OCI-LY1 (cell line): ENCODE measurements at regions not wholly inside any gene's neighbourhood (a gene's known extent, or its start where the extent isn't known, plus 50 kb on each side); places are given as distances from the start of the nearest gene placed in this dataset.

Experiments used
- H2AFZ ChIP-seq: fragments of 200-600 bp; sonication (generic), shearing (Covaris generic); 2 replicates; pipeline ENCODE4 v1.6.0; 2014; ENCODE audit warnings: antibody characterized with exemption, mild to moderate bottlenecking, low read length
- H3F3A ChIP-seq: fragments of 200-600 bp; sonication (generic), shearing (Covaris generic); 2 replicates; pipeline ENCODE4 v1.6.0; 2014; ENCODE audit warnings: mild to moderate bottlenecking, antibody characterized with exemption, low read length, moderate library complexity; ENCODE audit not compliant: insufficient read depth
- H3K27ac ChIP-seq: fragments of 200-600 bp; sonication (generic); 2 replicates; pipeline ENCODE4 v1.5.1; 2014; ENCODE audit warnings: low read length, mixed run types, mild to moderate bottlenecking, low read depth; ENCODE audit not compliant: poor library complexity, severe bottlenecking
- H3K27me3 ChIP-seq: fragments of 200-600 bp; sonication (generic); 2 replicates; pipeline ENCODE4 v1.6.0; 2014; ENCODE audit warnings: antibody characterized with exemption, mild to moderate bottlenecking, low read length, moderate library complexity; ENCODE audit not compliant: insufficient read depth
- H3K36me3 ChIP-seq: fragments of 200-600 bp; sonication (generic); 2 replicates; pipeline ENCODE4 v1.6.1; 2014; ENCODE audit warnings: mild to moderate bottlenecking, antibody characterized with exemption, low read length, moderate library complexity, mixed read lengths; ENCODE audit not compliant: insufficient read depth
- H3K4me1 ChIP-seq: fragments of 200-600 bp; sonication (generic); 2 replicates; pipeline ENCODE4 v1.5.1; 2014; ENCODE audit warnings: mild to moderate bottlenecking, low read length, moderate library complexity; ENCODE audit not compliant: insufficient read depth, severe bottlenecking
- H3K4me2 ChIP-seq: fragments of 200-600 bp; sonication (generic), shearing (Covaris generic); 2 replicates; pipeline ENCODE4 v1.6.1; 2014; ENCODE audit warnings: low read length
- H3K4me3 ChIP-seq: fragments of 200-600 bp; sonication (generic); 2 replicates; pipeline ENCODE4 v1.5.1; 2014; ENCODE audit warnings: low read length, low read depth, mild to moderate bottlenecking, mixed read lengths; ENCODE audit not compliant: poor library complexity, severe bottlenecking
- H3K79me2 ChIP-seq: fragments of 200-600 bp; shearing (Covaris generic); 2 replicates; pipeline ENCODE4 v1.6.1; 2016; ENCODE audit warnings: mixed run types, low read length, mixed read lengths; ENCODE audit not compliant: insufficient read depth
- H3K9ac ChIP-seq: fragments of 200-600 bp; sonication (generic), shearing (Covaris generic); 2 replicates; pipeline ENCODE4 v1.6.1; 2014; ENCODE audit warnings: mild to moderate bottlenecking, low read length, mixed read lengths
- H3K9me2 ChIP-seq: fragments of 200-600 bp; sonication (generic), shearing (Covaris generic); 2 replicates; pipeline ENCODE4 v1.6.1; 2014; ENCODE audit warnings: low read depth, mild to moderate bottlenecking, low read length, mixed read lengths
- H3K9me3 ChIP-seq: fragments of 200-600 bp; shearing (Covaris generic); 2 replicates; pipeline ENCODE4 v1.6.1; 2014; ENCODE audit warnings: low read length, mixed read lengths
- H4K20me1 ChIP-seq: fragments of 200-600 bp; sonication (generic), shearing (Covaris generic); 2 replicates; pipeline ENCODE4 v1.6.0; 2016; ENCODE audit warnings: mild to moderate bottlenecking, low read length; ENCODE audit not compliant: insufficient read depth
- EZH2 ChIP-seq: fragments of 200-600 bp; sonication (generic), shearing (Covaris generic); IDR thresholded peaks from 2 replicates; pipeline ENCODE4 v1.8.0; 2017; ENCODE audit warnings: borderline replicate concordance, mixed run types, mild to moderate bottlenecking, antibody characterized with exemption, low read length, moderate library complexity, mixed read lengths
- TF ChIP-seq, protein P1 (sequence below): fragments of 200-600 bp; sonication (generic), shearing (Covaris generic); IDR thresholded peaks from 2 replicates; pipeline ENCODE4 v1.5.1; 2017; ENCODE audit warnings: mild to moderate bottlenecking, antibody characterized with exemption, low read length, moderate library complexity, mixed read lengths

DNA sequence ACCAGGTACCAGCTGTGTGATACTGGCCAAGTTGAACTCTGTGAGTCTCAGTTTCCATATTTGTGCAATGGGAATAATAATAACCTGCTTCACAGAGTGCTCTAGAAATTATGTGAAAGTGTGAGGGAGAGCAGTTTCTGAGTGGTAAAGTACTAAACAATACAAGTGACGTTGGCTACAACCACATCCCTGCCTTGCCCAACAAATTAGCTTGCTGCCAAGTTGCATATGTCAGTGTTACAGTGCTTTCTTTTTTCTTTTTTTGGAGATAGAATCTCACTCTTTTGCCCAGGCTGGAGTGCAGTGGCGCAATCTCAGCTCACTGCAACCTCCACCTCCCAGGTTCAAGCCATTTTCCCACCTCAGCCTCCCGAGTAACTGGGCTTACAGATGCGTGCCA, 533.6 kb upstream of the MEX3C start:
- Histone ChIP-seq H3K27me3 (no peaks in the 10 kb centered on the region), H3K9ac (no peak overlapping the region), H3K4me1 (no peaks in the 10 kb centered on the region), H4K20me1 (no peaks in the 10 kb centered on the region), H3K9me3 (no peaks in the 10 kb centered on the region), H3K79me2 (no peaks in the 10 kb centered on the region), H3K9me2 (no peaks in the 10 kb centered on the region), H3F3A (no peaks in the 10 kb centered on the region), H2AFZ (no peak overlapping the region), H3K27ac (no peak overlapping the region), H3K36me3 (no peaks in the 10 kb centered on the region), H3K4me3 (no peak overlapping the region), H3K4me2 (no peak overlapping the region)
- TF ChIP-seq EZH2 = no peak
- TF ChIP-seq, protein P1, sequence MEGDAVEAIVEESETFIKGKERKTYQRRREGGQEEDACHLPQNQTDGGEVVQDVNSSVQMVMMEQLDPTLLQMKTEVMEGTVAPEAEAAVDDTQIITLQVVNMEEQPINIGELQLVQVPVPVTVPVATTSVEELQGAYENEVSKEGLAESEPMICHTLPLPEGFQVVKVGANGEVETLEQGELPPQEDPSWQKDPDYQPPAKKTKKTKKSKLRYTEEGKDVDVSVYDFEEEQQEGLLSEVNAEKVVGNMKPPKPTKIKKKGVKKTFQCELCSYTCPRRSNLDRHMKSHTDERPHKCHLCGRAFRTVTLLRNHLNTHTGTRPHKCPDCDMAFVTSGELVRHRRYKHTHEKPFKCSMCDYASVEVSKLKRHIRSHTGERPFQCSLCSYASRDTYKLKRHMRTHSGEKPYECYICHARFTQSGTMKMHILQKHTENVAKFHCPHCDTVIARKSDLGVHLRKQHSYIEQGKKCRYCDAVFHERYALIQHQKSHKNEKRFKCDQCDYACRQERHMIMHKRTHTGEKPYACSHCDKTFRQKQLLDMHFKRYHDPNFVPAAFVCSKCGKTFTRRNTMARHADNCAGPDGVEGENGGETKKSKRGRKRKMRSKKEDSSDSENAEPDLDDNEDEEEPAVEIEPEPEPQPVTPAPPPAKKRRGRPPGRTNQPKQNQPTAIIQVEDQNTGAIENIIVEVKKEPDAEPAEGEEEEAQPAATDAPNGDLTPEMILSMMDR = no peak

DNA sequence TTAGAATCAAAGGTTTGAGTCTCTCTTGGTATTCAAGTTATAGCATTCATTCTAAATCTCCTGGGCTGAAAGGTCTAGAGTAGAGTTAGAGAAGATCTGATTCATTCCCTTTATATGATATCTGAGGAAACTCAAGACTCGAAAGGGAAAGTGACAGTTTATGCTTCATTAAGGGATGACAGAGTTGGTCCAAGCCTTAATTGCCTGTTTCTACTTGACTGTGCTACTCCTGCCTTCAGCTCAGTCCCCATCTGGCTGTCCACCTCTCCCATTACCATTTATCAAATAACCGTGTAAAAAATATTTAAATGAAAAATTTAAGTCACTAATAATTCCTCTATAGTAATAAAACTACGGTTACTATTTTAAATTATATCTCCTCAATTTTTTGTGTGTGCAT, 537.1 kb upstream of the MEX3C start:
- H3K79me2 ChIP-seq = no peaks in the 10 kb centered on the region
- no peaks in the 10 kb centered on the region for H3F3A ChIP-seq
- H3K27ac ChIP-seq = no peak overlapping the region

DNA sequence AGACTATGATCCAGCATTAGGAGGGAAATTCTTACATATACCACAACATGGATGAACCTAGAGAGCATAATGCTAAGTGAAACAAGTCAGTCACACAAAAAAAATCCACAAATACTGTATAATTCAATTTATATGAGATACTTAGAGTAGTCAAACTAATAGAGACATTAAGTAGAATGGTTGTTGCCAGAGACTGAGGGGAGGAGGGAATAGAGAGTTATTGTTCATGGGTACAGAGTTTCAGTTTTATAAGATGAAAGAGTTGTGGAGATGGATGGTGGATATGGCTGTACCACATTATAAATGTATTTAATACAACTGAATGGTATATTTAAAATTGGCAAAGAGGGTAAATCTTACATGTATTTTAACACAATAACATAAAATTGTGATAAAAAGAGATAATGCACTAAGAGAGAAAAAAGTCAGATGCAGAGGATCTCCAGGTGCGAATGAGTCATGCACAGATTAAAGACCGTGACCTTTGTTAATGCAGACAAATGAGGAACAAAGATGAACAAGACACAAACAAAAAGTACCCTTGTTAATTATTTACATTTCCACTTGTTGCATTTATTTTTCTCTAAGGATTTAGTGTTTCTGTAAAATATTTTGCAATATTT, 541.7 kb upstream of the MEX3C start:
- Histone ChIP-seq H3F3A (no peaks in the 10 kb centered on the region), H3K9me2 (no peaks in the 10 kb centered on the region), H3K4me2 (no peak overlapping the region), H3K79me2 (no peaks in the 10 kb centered on the region), H4K20me1 (no peaks in the 10 kb centered on the region), H3K9ac (no peak overlapping the region), H3K4me1 (no peaks in the 10 kb centered on the region), H3K9me3 (no peaks in the 10 kb centered on the region), H3K27me3 (no peaks in the 10 kb centered on the region), H3K4me3 (no peak overlapping the region), H2AFZ (no peak overlapping the region), H3K27ac (no peak overlapping the region), H3K36me3 (no peaks in the 10 kb centered on the region)
- TF ChIP-seq, protein P1 = no peak
- TF ChIP-seq EZH2 = no peak

More for the DNA sequence above, 537.1 kb upstream of the MEX3C start:
- Histone ChIP-seq H3K27me3 (no peaks in the 10 kb centered on the region), H2AFZ (no peak overlapping the region), H3K4me1 (no peaks in the 10 kb centered on the region), H3K9me3 (no peaks in the 10 kb centered on the region), H3K9me2 (no peaks in the 10 kb centered on the region), H3K9ac (no peak overlapping the region), H3K4me2 (no peak overlapping the region), H3K4me3 (no peak overlapping the region), H4K20me1 (no peaks in the 10 kb centered on the region), H3K36me3 (no peaks in the 10 kb centered on the region)
- TF ChIP-seq, protein P1 = no peak
- TF ChIP-seq EZH2 = no peak
